H1 (cell line): ENCODE measurements at regions not wholly inside any gene's neighbourhood (a gene's known extent, or its start where the extent isn't known, plus 50 kb on each side); places are given as distances from the start of the nearest gene placed in this dataset.

Experiments
- CTCF ChIA-PET: fragments of 300-600 bp; sonication (Branson Sonifier 250); formaldehyde crosslinking; loops from one replicate; lab custom pipeline; 2021; ENCODE audit not compliant: partially characterized antibody; lab: Charles Lee
- POLR2A ChIA-PET: fragments of 300-600 bp; sonication (Branson Sonifier 250); formaldehyde crosslinking; loops from one replicate; lab custom pipeline; 2021; ENCODE audit warnings: inconsistent platforms; ENCODE audit not compliant: partially characterized antibody; lab: Charles Lee
- DNase-seq, 2 experiments: peaks; one replicate each; pipeline versions ENCODE4 v3.0.0 to v3.0.0-alpha.2; 2010 to 2022; ENCODE audit warnings: low spot score in 2 of 2, low read depth in 1 of 2, mixed read lengths in 1 of 2
- FAIRE-seq: peaks from 2 replicates; lab custom pipeline; 2011; peaks lifted over from hg19 to GRCh38; lab: Jason Lieb, UNC
- H2AFZ ChIP-seq: 2 replicates; pipeline ENCODE4 v1.8.1; 2012; ENCODE audit warnings: low read length, inconsistent platforms
- H2AK5ac ChIP-seq: 2 replicates; pipeline ENCODE4 v1.6.1; 2013; ENCODE audit warnings: low read depth, low read length
- H2BK120ac ChIP-seq: replicated peaks from 2 replicates; pipeline ENCODE3; 2013; ENCODE audit warnings: low read depth, low read length, inconsistent platforms
- H2BK12ac ChIP-seq: 2 replicates; pipeline ENCODE4 v1.6.1; 2013; ENCODE audit warnings: low read depth, low read length
- H2BK15ac ChIP-seq: 2 replicates; pipeline ENCODE4 v1.6.1; 2013; ENCODE audit warnings: low read length
- H2BK20ac ChIP-seq: 2 replicates; pipeline ENCODE4 v1.6.1; 2013; ENCODE audit warnings: low read length
- H2BK5ac ChIP-seq: 2 replicates; pipeline ENCODE4 v1.6.1; 2013; ENCODE audit warnings: low read depth, low read length
- H3K14ac ChIP-seq: 2 replicates; pipeline ENCODE4 v1.6.1; 2013; ENCODE audit warnings: inconsistent platforms; ENCODE audit not compliant: insufficient read length
- H3K18ac ChIP-seq: 2 replicates; pipeline ENCODE4 v1.6.1; 2013; ENCODE audit warnings: low read length; ENCODE audit errors: extremely low read depth
- H3K23ac ChIP-seq: 2 replicates; pipeline ENCODE4 v1.6.1; 2013; ENCODE audit warnings: inconsistent platforms; ENCODE audit not compliant: insufficient read length
- H3K23me2 ChIP-seq: 2 replicates; pipeline ENCODE4 v1.6.1; 2013; ENCODE audit warnings: low read depth, low read length
- H3K27ac ChIP-seq: 2 replicates; pipeline ENCODE4 v1.6.1; 2011; ENCODE audit warnings: low read depth, low read length, inconsistent platforms
- H3K27me3 ChIP-seq, 4 experiments: replicated peaks in 1 of 4; 1 replicate in 1 of 4; 2 replicates in 3 of 4; pipeline versions ENCODE4 v1.6.1 to v1.8.1; 2011 to 2013; ENCODE audit warnings: low read length in 3 of 4, mild to moderate bottlenecking in 3 of 4, inconsistent platforms in 2 of 4, mixed read lengths in 2 of 4, moderate library complexity in 1 of 4; ENCODE audit not compliant: control insufficient read depth in 3 of 4, insufficient read depth in 3 of 4; ENCODE audit errors: extremely low read depth in 1 of 4
- H3K36me3 ChIP-seq, 4 experiments: 2 replicates each; pipeline versions ENCODE4 v1.6.1 to v1.8.1; 2011 to 2013; ENCODE audit warnings: mild to moderate bottlenecking in 4 of 4, low read length in 3 of 4, moderate library complexity in 2 of 4, control low read depth in 1 of 4, inconsistent platforms in 1 of 4; ENCODE audit not compliant: insufficient read depth in 4 of 4, control insufficient read depth in 2 of 4
- H3K4ac ChIP-seq: replicated peaks from 2 replicates; pipeline ENCODE3; 2013; ENCODE audit warnings: low read length, low read depth, mixed read lengths, inconsistent platforms; ENCODE audit not compliant: insufficient read length
- H3K4me1 ChIP-seq, 4 experiments: replicated peaks in 1 of 4; 1 replicate in 1 of 4; 2 replicates in 3 of 4; pipeline versions ENCODE4 v1.6.1 to v1.8.1; 2011 to 2013; ENCODE audit warnings: low read length in 3 of 4, inconsistent platforms in 2 of 4, mixed read lengths in 1 of 4; ENCODE audit not compliant: insufficient read depth in 4 of 4, control insufficient read depth in 3 of 4
- H3K4me2 ChIP-seq, 2 experiments: 2 replicates each; pipeline versions ENCODE4 v1.6.1 to v1.8.1; 2011 to 2013; ENCODE audit warnings: low read depth in 2 of 2, low read length in 2 of 2, control low read depth in 1 of 2, inconsistent platforms in 1 of 2, mild to moderate bottlenecking in 1 of 2; ENCODE audit not compliant: insufficient read depth in 1 of 2
- H3K4me3 ChIP-seq, 4 experiments: fragments of 200-600, 300-600 bp in 1 of 4; sonication (generic), shearing (Covaris generic), sonication (Bioruptor Twin) in 1 of 4; 2 replicates each; pipeline versions ENCODE4 v1.5.1 to v1.8.1; 2011 to 2016; ENCODE audit warnings: low read length in 4 of 4, low read depth in 3 of 4, control low read depth in 2 of 4, inconsistent platforms in 2 of 4, mild to moderate bottlenecking in 2 of 4, mixed read lengths in 1 of 4, moderate library complexity in 1 of 4; ENCODE audit not compliant: insufficient read depth in 2 of 4; ENCODE audit errors: extremely low read depth in 1 of 4
- H3K56ac ChIP-seq: replicated peaks from 2 replicates; pipeline ENCODE3; 2013; ENCODE audit warnings: low read depth, mild to moderate bottlenecking, mixed read lengths, low read length, inconsistent platforms; ENCODE audit not compliant: insufficient read length
- H3K79me1 ChIP-seq: 2 replicates; pipeline ENCODE4 v1.6.1; 2013; ENCODE audit warnings: low read depth, low read length, control low read depth
- H3K79me2 ChIP-seq, 2 experiments: 2 replicates each; pipeline versions ENCODE4 v1.6.1 to v1.8.1; 2012 to 2013; ENCODE audit warnings: low read length in 2 of 2, mild to moderate bottlenecking in 2 of 2, inconsistent platforms in 1 of 2; ENCODE audit not compliant: insufficient read depth in 2 of 2, control insufficient read depth in 1 of 2
- H3K9ac ChIP-seq, 4 experiments: replicated peaks in 1 of 4; 1 replicate in 1 of 4; 2 replicates in 3 of 4; pipeline versions ENCODE4 v1.6.1 to v1.8.1; 2011 to 2013; ENCODE audit warnings: low read depth in 3 of 4, low read length in 3 of 4, control low read depth in 2 of 4, mild to moderate bottlenecking in 2 of 4, moderate library complexity in 2 of 4, inconsistent platforms in 1 of 4; ENCODE audit errors: extremely low read depth in 1 of 4
- H3K9me3 ChIP-seq, 2 experiments: 2 replicates each; pipeline versions ENCODE4 v1.6.1 to v1.8.1; 2012 to 2013; ENCODE audit warnings: mild to moderate bottlenecking in 2 of 2, moderate library complexity in 2 of 2, control low read depth in 1 of 2, inconsistent platforms in 1 of 2, low read depth in 1 of 2, low read length in 1 of 2, mixed read lengths in 1 of 2; ENCODE audit not compliant: insufficient read depth in 2 of 2
- H4K20me1 ChIP-seq, 2 experiments: replicated peaks in 1 of 2; 2 replicates each; pipeline versions ENCODE3 to v1.8.1; 2011 to 2013; ENCODE audit warnings: inconsistent platforms in 2 of 2, low read length in 2 of 2, mild to moderate bottlenecking in 1 of 2; ENCODE audit not compliant: insufficient read depth in 2 of 2, control insufficient read depth in 1 of 2
- H4K5ac ChIP-seq: 2 replicates; pipeline ENCODE4 v1.6.1; 2013; ENCODE audit warnings: low read length, low read depth, mixed read lengths, inconsistent platforms; ENCODE audit not compliant: insufficient read length
- H4K8ac ChIP-seq: 2 replicates; pipeline ENCODE4 v1.8.0; 2013; ENCODE audit warnings: mild to moderate bottlenecking, moderate library complexity, low read length, inconsistent platforms; ENCODE audit not compliant: insufficient read depth; ENCODE audit errors: extremely low read depth
- H4K91ac ChIP-seq: replicated peaks from 2 replicates; pipeline ENCODE3; 2013; ENCODE audit warnings: low read length, mixed read lengths, inconsistent platforms; ENCODE audit not compliant: insufficient read length
- BRCA1 ChIP-seq: IDR thresholded peaks from 2 replicates; pipeline ENCODE4 v1.6.1; 2012; ENCODE audit warnings: low read depth, low read length, improper control_type of control experiment
- CBX8 ChIP-seq: fragments of 300-800, 300-1000 bp; sonication (generic); IDR thresholded peaks from 2 replicates; pipeline ENCODE4 v1.7.1; 2016; ENCODE audit warnings: low read depth, low read length, borderline replicate concordance
- CHD2 ChIP-seq: IDR thresholded peaks from 2 replicates; pipeline ENCODE4 v1.6.1; 2012; ENCODE audit warnings: low read length, improper control_type of control experiment
- CREB1 ChIP-seq: IDR thresholded peaks from 2 replicates; pipeline ENCODE4 v1.6.1; 2012; ENCODE audit warnings: inconsistent platforms
- GABPA ChIP-seq: IDR thresholded peaks from 2 replicates; pipeline ENCODE4 v1.6.1; 2011; ENCODE audit warnings: mild to moderate bottlenecking, low read length, moderate library complexity, borderline replicate concordance; ENCODE audit not compliant: insufficient read depth
- KDM5A ChIP-seq: fragments of 200-600 bp; IDR thresholded peaks from 2 replicates; pipeline ENCODE4 v1.7.1; 2012; ENCODE audit warnings: mild to moderate bottlenecking, low read length, inconsistent platforms, mixed read lengths
- MAX ChIP-seq: IDR thresholded peaks from 2 replicates; pipeline ENCODE4 v1.6.1; 2012; ENCODE audit warnings: inconsistent platforms
- RBBP5 ChIP-seq: IDR thresholded peaks from 2 replicates; pipeline ENCODE4 v1.7.1; 2012; ENCODE audit warnings: low read depth, mild to moderate bottlenecking, inconsistent platforms, low read length, moderate library complexity, borderline replicate concordance
- SP1 ChIP-seq: IDR thresholded peaks from 2 replicates; pipeline ENCODE4 v1.6.1; 2011; ENCODE audit warnings: low read depth, low read length
- TCF12 ChIP-seq: IDR thresholded peaks from 2 replicates; pipeline ENCODE4 v1.6.1; 2011; ENCODE audit warnings: low read depth, mild to moderate bottlenecking, low read length
- TEAD4 ChIP-seq: IDR thresholded peaks from 2 replicates; pipeline ENCODE4 v1.6.1; 2012; ENCODE audit warnings: low read depth, low read length, inconsistent platforms, mixed read lengths
- USF2 ChIP-seq: IDR thresholded peaks from 2 replicates; pipeline ENCODE4 v1.6.1; 2011; ENCODE audit warnings: low read length, improper control_type of control experiment
- WGBS, 2 experiments: shearing (Covaris generic) in 1 of 2; methylation state at CpG; one replicate each; pipeline versions ENCODE4 v1.1.6 to v1.1.7; 2013 to 2015; ENCODE audit warnings: low lambda C conversion rate in 2 of 2, mixed read lengths in 2 of 2, inconsistent platforms in 1 of 2, low coverage in 1 of 2, missing lambda C conversion rate in 1 of 2; ENCODE audit not compliant: insufficient replicate concordance in 2 of 2, insufficient coverage in 1 of 2, insufficient read length in 1 of 2; ENCODE audit errors: extremely low coverage in 1 of 2, missing lambda C conversion rate in 1 of 2; 5-methylcytosine and 5-hydroxymethylcytosine counted together

- CTCF ChIA-PET = interaction anchor here (1.3 to 2.1 kb wide), 3 partner anchors 10 to 41 kb away, joined by 3 to 4 read pairs (median 4); no protein-coding TSS in a partner anchor
- Histone ChIP-seq H3K18ac (no peak overlapping the region), H2AFZ (no peak overlapping the region), H3K4me1 (peaks cover 0 to 10% (median 2%) of the 10 kb centered on the region in 4 experiments; a peak in 2 of 7 replicates), H3K23ac (no peak overlapping the region), H4K8ac (no peak overlapping the region), H4K5ac (no peak overlapping the region), H2BK12ac (0 out of 2 replicates have a peak overlapping the region, but pooled peaks have one; percentile 65), H3K4ac (no peak overlapping the region), H3K36me3 (no peaks in the 10 kb centered on the region), H3K27me3 (no peaks in the 10 kb centered on the region; a peak in 1 of 7 replicates), H3K14ac (no peak overlapping the region), H2BK15ac (0 out of 2 replicates have a peak overlapping the region, but pooled peaks have one; percentile 23), H3K23me2 (peaks cover 4% of the 10 kb centered on the region; the same call in 1 of the 2 replicates), H2BK20ac (no peak overlapping the region), H3K9me3 (no peaks in the 10 kb centered on the region), H3K79me2 (no peaks in the 10 kb centered on the region), H4K91ac (no peak overlapping the region), H3K79me1 (no peaks in the 10 kb centered on the region), H3K27ac (no peak overlapping the region), H3K4me3 (no peak overlapping the region), H2AK5ac (no peak overlapping the region), H3K4me2 (peak overlapping the region in 1 of 2 experiments; percentile 8; a peak in 1 of 4 replicates), H2BK5ac (no peak overlapping the region), H2BK120ac (no peak overlapping the region), H3K56ac (no peak overlapping the region), H3K9ac (0 out of 7 replicates have a peak overlapping the region, but pooled peaks of 1 of the 4 experiments have one; percentile 4), H4K20me1 (peaks cover 0 to 2% of the 10 kb centered on the region in 2 experiments)
- 84% methylated on average over 6 of the region's 6 CpGs; no CpG with 5 or more reads in 1 of the 2 experiments for WGBS, 2 experiments
- DNase-seq (no peak), FAIRE-seq (no peak)
- POLR2A ChIA-PET = no interaction called here
- TF ChIP-seq MAX (no peak), USF2 (no peak), CBX8 (no peak), TCF12 (no peak), KDM5A (no peak), CHD2 (no peak), TEAD4 (no peak), BRCA1 (no peak), RBBP5 (no peak), GABPA (no peak), SP1 (no peak), CREB1 (no peak)
Measured at GRCh38 chr13:40189898-40190630, 476.4 kb downstream of the FOXO1 start.
